Body of pancreas (tissue), 4 donors: ENCODE measurements at regions not wholly inside any gene's neighbourhood (a gene's known extent, or its start where the extent isn't known, plus 50 kb on each side); places are given as distances from the start of the nearest gene placed in this dataset.
"Not testable (repeated sequence)": the region's sequence is repeated elsewhere in the genome, so short reads cannot be mapped to it uniquely, and the experiment has no call there.

Experiments used
- POLR2A ChIP-seq, 3 donors: fragments of 450-650 bp; IDR thresholded peaks; one replicate each; pipeline ENCODE4 v1.6.1; 2016; ENCODE audit warnings: antibody characterized with exemption in 3 of 3, mild to moderate bottlenecking in 2 of 3
- TF ChIP-seq, protein P1 (sequence below), 7 experiments: fragments of 450-650 bp in 4 of 7; fragments of 200-600 bp in 3 of 7; sonication (generic) in 3 of 7; IDR thresholded peaks; one replicate each; pipeline ENCODE4 v1.5.1; 2016 to 2019; ENCODE audit warnings: antibody characterized with exemption in 7 of 7

DNA sequence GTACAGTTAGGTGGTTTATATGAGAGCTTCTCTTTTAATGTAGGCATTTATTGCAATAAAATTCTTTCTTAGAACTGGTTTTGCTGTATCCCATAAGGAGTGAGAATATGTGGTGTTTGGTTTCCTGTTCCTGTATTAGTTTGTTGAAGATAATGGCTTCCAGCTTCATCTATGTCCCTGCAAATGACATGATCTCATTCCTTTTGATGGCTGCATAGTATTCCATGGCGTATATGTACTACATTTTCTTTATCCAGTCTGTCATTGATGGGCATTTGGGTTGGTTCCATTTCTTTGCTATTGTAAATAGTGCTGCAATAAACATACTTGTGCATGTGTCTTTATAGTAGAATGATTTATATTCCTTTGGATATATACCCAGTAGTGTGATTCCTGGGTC is 106.7 kb upstream of the IRS4 start:
- TF ChIP-seq, protein P1, sequence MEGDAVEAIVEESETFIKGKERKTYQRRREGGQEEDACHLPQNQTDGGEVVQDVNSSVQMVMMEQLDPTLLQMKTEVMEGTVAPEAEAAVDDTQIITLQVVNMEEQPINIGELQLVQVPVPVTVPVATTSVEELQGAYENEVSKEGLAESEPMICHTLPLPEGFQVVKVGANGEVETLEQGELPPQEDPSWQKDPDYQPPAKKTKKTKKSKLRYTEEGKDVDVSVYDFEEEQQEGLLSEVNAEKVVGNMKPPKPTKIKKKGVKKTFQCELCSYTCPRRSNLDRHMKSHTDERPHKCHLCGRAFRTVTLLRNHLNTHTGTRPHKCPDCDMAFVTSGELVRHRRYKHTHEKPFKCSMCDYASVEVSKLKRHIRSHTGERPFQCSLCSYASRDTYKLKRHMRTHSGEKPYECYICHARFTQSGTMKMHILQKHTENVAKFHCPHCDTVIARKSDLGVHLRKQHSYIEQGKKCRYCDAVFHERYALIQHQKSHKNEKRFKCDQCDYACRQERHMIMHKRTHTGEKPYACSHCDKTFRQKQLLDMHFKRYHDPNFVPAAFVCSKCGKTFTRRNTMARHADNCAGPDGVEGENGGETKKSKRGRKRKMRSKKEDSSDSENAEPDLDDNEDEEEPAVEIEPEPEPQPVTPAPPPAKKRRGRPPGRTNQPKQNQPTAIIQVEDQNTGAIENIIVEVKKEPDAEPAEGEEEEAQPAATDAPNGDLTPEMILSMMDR (IDR thresholded peaks at IDR 0.05): not testable (repeated sequence)
- TF ChIP-seq POLR2A (IDR thresholded peaks at IDR 0.05): not testable (repeated sequence)
